ENCODE measurements at regions not wholly inside any gene's neighbourhood (a gene's known extent, or its start where the extent isn't known, plus 50 kb on each side); places are given as distances from the start of the nearest gene placed in this dataset.

DNA sequence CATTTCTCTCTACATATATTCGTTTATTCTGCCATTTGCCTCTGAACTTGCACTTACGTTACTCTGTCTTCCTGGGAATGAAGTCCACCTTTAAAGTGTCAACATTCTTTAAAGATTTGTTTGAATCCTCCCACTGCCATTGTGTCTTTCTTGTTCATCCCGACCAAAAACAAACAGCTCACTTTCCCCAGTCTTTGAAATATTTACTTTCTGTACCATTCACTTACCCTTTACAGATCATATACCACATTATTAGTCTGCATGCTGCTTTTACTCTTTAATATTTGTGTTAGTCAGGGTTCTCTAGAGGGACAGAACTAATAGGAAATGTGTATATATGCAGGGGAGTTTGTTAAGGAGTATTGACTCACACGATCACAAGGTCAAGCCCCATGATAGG, 176.6 kb upstream of the STARD13 start:
- DNase-seq (ENCODE audit: low read depth in 2 of 2, low spot score in 1 of 2) = no peak

- DNase-seq (ENCODE audit: low read depth in 2 of 2, low spot score in 1 of 2) = no peak
These were observed 178.8 kb upstream of the STARD13 start for GRCh38 chr13:33464345-33464744.

- DNase-seq (ENCODE audit: low read depth in 2 of 2, low spot score in 1 of 2) = no peak
These were observed 180.7 kb upstream of the STARD13 start for GRCh38 chr13:33466262-33466661.

DNA sequence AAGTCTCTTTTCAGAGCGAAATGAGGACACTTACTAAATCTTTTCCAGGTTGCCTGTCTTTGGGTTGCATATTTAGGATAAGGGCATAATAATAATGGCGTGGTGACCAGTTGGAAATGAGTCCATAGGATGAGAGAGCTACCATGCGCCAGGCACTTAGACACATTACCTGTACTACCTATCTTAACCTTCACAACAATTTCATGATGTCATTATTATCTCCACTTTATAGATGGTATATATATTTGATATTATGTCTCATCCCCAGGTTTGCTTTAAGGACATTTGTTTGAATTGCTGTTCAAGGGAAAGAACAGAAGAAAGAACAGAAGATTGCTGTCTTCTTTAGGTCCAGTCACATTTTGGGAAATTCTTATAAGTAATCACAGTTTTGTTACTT, 182.0 kb upstream of the STARD13 start:
- no peak for DNase-seq (ENCODE audit: low read depth in 2 of 2, low spot score in 1 of 2)

- no peak for DNase-seq (ENCODE audit: low read depth in 2 of 2, low spot score in 1 of 2)
These were observed 185.6 kb upstream of the STARD13 start for GRCh38 chr13:33471204-33471603.

DNA sequence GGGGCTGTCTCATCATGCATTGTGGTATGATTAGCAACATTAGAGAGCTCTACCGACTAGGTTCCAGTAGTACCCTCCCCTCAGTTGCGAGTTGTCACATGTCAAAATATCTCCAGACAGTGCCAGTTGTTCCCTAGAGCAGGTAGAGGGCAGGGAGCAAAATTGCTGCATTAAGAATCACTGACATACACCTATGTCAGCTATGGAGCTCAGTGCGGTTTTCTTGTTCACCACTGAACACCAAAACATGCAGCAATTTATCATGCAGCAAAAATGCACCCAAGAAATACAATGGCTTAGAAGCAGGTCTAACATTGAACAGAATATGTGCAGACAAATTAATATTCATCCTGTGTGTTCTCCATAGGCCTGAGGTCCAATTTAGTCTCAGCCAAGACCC, 186.9 kb upstream of the STARD13 start:
- no peak for DNase-seq (ENCODE audit: low read depth in 2 of 2, low spot score in 1 of 2)

DNA sequence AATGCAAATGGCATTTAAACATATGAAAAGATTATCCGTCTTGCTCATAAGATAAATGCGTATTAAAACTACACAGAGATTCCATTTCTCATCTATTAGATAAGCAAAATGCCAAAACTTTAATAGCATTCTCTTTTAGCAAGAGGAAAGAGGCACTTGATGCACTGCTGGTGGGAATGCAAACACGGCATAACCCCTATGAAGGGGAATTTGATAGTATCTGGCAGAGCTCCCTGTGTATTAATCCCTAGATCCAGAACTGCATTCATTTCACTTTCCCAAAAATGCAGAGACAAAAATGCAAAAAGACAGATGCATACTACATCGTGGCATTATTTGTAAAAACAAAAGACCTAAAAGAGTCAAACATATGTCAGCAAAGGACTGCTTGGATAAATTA, 193.6 kb upstream of the STARD13 start:
- DNase-seq (ENCODE audit: low read depth in 2 of 2, low spot score in 1 of 2) = no peak

DNA sequence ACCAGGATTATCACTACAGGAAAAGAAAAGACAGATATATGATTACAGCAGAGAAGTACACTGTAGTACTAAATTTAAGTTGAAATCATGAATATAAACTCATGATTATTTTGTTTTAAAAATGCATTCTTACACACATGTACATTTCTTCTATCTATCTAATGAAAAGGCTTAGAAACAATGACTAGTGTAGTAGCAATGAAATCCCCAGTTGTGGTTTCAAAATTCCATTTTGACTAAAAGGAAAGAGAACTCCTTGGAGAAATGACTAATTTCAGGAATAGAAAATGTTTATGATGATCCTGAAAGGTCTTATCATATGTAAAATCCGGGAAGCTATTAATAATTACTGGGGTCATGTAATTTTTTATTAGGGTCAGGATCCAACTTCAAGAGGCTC, 195.0 kb upstream of the STARD13 start:
- DNase-seq (ENCODE audit: low read depth in 2 of 2, low spot score in 1 of 2) = no peak

DNA sequence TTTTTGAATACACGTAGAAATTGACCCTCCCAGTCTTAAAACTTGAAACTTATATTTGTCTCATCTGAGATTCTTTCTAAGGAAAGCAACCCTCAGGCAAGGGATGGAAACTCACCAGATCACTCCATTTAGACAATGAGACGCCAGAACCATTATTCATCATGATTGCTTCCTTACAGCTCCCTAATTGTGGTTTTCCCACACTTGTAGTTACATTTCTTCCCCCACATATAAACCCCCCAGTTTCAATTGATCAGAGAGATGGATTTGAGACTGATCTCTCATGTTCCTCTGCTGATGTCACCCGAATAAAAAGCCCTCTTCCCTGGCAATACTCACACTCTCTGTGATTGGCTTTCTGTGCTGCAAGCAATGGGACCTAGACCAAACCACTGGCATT, 197.9 kb upstream of the STARD13 start:
- no peak for DNase-seq (ENCODE audit: low read depth in 2 of 2, low spot score in 1 of 2)

GRCh38 chr13:33485247-33485646, 199.7 kb upstream of the STARD13 start:
- DNase-seq (ENCODE audit: low read depth in 2 of 2, low spot score in 1 of 2) = no peak

- DNase-seq (ENCODE audit: low read depth in 2 of 2, low spot score in 1 of 2) = no peak
These were observed 202.2 kb upstream of the STARD13 start for GRCh38 chr13:33487575-33488243.

- no peak for DNase-seq (ENCODE audit: low read depth in 2 of 2, low spot score in 1 of 2)
These were observed 204.0 kb upstream of the STARD13 start for GRCh38 chr13:33489563-33489962.

- no peak for DNase-seq (ENCODE audit: low read depth in 2 of 2, low spot score in 1 of 2)
These were observed 205.1 kb upstream of the STARD13 start for GRCh38 chr13:33490461-33491327.

DNA sequence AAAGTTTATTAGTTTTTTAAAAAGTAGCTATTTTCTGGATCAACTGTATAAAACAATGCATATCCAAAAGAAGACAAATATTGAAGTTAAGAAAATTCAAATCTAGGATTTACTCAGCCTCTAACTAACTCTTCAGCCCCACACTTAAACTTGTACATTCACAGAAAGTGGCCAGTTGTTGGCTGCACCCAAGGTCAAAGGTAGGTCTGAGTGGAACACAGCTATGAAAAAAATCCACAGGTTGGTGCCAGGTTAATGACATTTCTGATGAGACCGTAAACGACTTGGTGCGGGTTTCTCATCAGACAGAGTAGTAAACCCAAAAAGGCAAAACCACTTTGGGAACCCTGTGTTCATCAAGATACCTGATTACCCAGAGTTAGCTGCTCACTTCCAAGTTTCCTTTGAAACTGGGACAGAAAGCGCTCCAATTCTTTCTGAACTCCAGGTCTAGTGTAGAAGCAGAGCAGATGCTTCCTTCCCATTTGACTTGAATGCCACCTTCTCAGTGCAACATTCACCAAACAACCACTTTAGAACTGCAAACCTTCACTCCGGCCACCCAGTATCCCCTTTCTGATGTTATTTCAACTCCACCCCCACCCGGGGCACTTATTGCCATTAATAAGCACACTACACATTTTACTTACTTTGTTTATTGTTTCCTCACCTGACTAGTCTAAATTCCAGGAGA, 208.3 kb upstream of the STARD13 start:
- DNase-seq (ENCODE audit: low read depth in 2 of 2, low spot score in 1 of 2) = no peak

DNA sequence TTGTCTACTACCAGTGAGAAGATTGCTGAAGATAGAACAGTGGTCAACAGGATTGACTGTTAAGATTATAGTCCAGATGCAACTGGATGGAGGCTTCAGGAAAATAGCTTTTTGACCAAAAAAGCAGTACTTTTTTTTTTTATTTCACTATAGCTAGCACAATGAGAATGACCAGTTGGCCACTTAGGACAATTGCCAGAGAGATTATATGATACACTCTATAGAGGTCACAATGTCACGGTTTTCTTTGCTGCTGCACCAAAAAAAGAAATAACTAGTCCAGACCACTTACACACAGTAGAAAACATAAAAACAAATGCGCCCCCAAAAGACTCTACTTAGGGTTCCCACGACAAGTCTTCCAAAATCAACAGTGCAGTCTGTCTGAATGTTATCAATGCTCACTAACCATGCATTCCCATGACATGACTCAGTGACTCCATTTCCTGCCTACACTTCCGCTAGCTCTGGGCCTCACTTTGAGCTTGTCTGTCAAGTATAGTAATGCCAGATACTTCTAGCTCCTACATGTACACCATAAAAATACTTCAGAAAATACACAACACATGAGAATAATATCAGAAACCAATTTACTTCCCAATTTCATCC, 209.1 kb upstream of the STARD13 start:
- DNase-seq (ENCODE audit: low read depth in 2 of 2, low spot score in 1 of 2) = no peak

GRCh38 chr13:33496336-33496735, 210.8 kb upstream of the STARD13 start:
- DNase-seq (ENCODE audit: low read depth in 2 of 2, low spot score in 1 of 2) = no peak

GRCh38 chr13:33497146-33497845, 211.7 kb upstream of the STARD13 start:
- no peak for DNase-seq (ENCODE audit: low read depth in 2 of 2, low spot score in 1 of 2)

GRCh38 chr13:33508060-33508459, 222.5 kb upstream of the STARD13 start:
- no peak for DNase-seq (ENCODE audit: low read depth in 2 of 2, low spot score in 1 of 2)

DNA sequence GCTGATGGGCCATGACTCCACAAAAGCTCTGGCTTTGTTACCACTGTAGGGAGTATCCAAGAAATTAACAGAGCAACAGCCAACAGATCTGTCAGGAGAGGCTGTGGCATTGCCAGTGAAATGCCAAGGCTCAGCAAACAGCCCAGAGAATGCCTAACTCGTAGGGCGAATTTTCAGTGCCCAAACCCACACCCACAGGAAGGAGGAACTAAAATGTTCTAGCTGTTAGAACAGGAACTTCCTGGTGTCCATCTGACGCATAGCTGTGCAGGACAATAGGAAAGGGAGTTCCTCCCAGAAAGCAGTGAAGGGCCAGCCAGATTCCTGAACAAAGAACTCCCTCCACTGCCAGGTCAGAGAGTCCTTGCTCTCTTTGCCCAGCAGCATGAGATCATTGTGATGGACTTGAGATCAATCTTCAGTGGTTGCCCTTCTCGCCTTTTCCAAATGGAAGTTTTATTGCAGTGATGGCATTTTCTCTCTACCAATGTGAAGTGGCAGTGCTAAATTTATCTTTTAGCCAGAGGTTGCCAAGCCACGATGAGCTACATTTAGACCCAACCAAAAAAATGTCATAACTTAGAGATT, 224.2 kb upstream of the STARD13 start:
- no peak for DNase-seq (ENCODE audit: low read depth in 2 of 2, low spot score in 1 of 2)

DNA sequence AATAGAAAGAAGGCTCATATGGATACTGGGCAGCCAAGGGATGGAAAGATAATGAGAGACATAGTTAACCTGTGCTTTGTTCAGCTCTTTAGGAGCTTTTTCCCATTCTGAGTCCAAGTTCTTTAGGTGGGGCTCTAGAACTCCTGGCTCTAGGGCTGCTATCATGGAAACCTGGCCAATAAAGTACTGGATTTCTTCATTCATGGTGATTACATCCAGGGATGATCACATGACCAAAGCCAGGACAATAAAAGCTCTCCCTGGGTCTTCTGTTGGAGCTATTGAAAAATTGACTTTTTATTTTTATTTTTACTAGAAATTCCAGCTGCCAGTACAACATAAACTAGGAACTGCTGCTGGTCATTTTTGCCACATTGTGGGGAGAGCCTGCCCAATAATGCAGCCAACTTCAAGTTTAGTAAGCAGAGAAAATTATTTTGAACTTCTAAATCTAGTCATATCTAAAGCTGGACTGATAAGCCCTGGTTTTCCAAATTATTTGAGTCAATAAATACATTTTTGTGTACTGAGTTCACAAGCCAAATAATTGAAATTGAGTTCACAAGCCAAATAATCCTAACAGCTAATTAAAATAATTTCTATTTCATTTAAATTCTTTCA, 224.9 kb upstream of the STARD13 start:
- no peak for DNase-seq (ENCODE audit: low read depth in 2 of 2, low spot score in 1 of 2)
